H7 (cell line): ENCODE measurements at regions not wholly inside any gene's neighbourhood (a gene's known extent, or its start where the extent isn't known, plus 50 kb on each side); places are given as distances from the start of the nearest gene placed in this dataset.

Source experiments
- DNase-seq: peaks from one replicate; pipeline ENCODE4 v3.0.0; 2012
- H3K27me3 ChIP-seq: 2 replicates; pipeline ENCODE4 v1.6.0; 2011; ENCODE audit warnings: mild to moderate bottlenecking, low read length; ENCODE audit not compliant: control insufficient read depth, insufficient read depth
- H3K36me3 ChIP-seq: replicated peaks from 2 replicates; pipeline ENCODE4 v1.5.1; 2011; ENCODE audit warnings: low read length; ENCODE audit not compliant: control insufficient read depth, insufficient read depth
- H3K4me3 ChIP-seq: 2 replicates; pipeline ENCODE4 v1.5.1; 2011; ENCODE audit warnings: low read depth, mild to moderate bottlenecking, control low read depth, low read length, moderate library complexity; ENCODE audit not compliant: insufficient read depth

GRCh38 chr5:15334551-15335266 lies 165.3 kb upstream of the FBXL7 start:
- no peak for DNase-seq
- no peak overlapping the region for H3K4me3 ChIP-seq
- no peaks in the 10 kb centered on the region for H3K27me3 ChIP-seq
- H3K36me3 ChIP-seq, result no peaks in the 10 kb centered on the region

GRCh38 chr5:15333091-15333490 lies 166.9 kb upstream of the FBXL7 start:
- no peak overlapping the region for H3K4me3 ChIP-seq
- DNase-seq, result no peak
- no peaks in the 10 kb centered on the region for H3K27me3 ChIP-seq
- H3K36me3 ChIP-seq, result no peaks in the 10 kb centered on the region

GRCh38 chr5:15326932-15327331 lies 173.0 kb upstream of the FBXL7 start:
- Histone ChIP-seq H3K27me3 (no peaks in the 10 kb centered on the region), H3K4me3 (no peak overlapping the region), H3K36me3 (no peaks in the 10 kb centered on the region)
- no peak for DNase-seq

- Histone ChIP-seq H3K4me3 (no peak overlapping the region), H3K36me3 (no peaks in the 10 kb centered on the region), H3K27me3 (no peaks in the 10 kb centered on the region)
- DNase-seq, result no peak
Measured at GRCh38 chr5:15326471-15326870, 173.5 kb upstream of the FBXL7 start.

GRCh38 chr5:15322421-15322820 lies 177.6 kb upstream of the FBXL7 start:
- H3K27me3 ChIP-seq, result no peaks in the 10 kb centered on the region
- no peak for DNase-seq
- H3K4me3 ChIP-seq, result no peak overlapping the region
- H3K36me3 ChIP-seq, result no peaks in the 10 kb centered on the region

GRCh38 chr5:15321776-15322175 lies 178.2 kb upstream of the FBXL7 start:
- no peak for DNase-seq
- Histone ChIP-seq H3K4me3 (no peak overlapping the region), H3K36me3 (no peaks in the 10 kb centered on the region), H3K27me3 (no peaks in the 10 kb centered on the region)

GRCh38 chr5:15320871-15321270 lies 179.1 kb upstream of the FBXL7 start:
- H3K27me3 ChIP-seq, result no peaks in the 10 kb centered on the region
- no peaks in the 10 kb centered on the region for H3K36me3 ChIP-seq
- no peak overlapping the region for H3K4me3 ChIP-seq
- no peak for DNase-seq

GRCh38 chr5:15304914-15305834 lies 194.8 kb upstream of the FBXL7 start:
- no peak overlapping the region for H3K4me3 ChIP-seq

GRCh38 chr5:15304066-15304731 lies 195.8 kb upstream of the FBXL7 start:
- H3K27me3 ChIP-seq, result no peaks in the 10 kb centered on the region
- DNase-seq, result no peak
- H3K4me3 ChIP-seq, result no peak overlapping the region
- no peaks in the 10 kb centered on the region for H3K36me3 ChIP-seq

More at GRCh38 chr5:15304914-15305834, 194.8 kb upstream of the FBXL7 start:
- DNase-seq, result no peak
- Histone ChIP-seq H3K27me3 (no peaks in the 10 kb centered on the region), H3K36me3 (no peaks in the 10 kb centered on the region)

- Histone ChIP-seq H3K27me3 (no peaks in the 10 kb centered on the region), H3K36me3 (no peaks in the 10 kb centered on the region), H3K4me3 (no peak overlapping the region)
- peak; percentile 7 for DNase-seq
Measured at GRCh38 chr5:15300141-15300540, 199.8 kb upstream of the FBXL7 start.

GRCh38 chr5:15290953-15291352 lies 209.0 kb upstream of the FBXL7 start:
- no peaks in the 10 kb centered on the region for H3K27me3 ChIP-seq
- no peak overlapping the region for H3K4me3 ChIP-seq
- no peaks in the 10 kb centered on the region for H3K36me3 ChIP-seq
- DNase-seq, result peak; percentile 27

GRCh38 chr5:15286650-15287049 lies 213.3 kb upstream of the FBXL7 start:
- no peak overlapping the region for H3K4me3 ChIP-seq
- no peaks in the 10 kb centered on the region for H3K36me3 ChIP-seq
- no peaks in the 10 kb centered on the region for H3K27me3 ChIP-seq
- DNase-seq, result peak; percentile 10

GRCh38 chr5:15285901-15286583 lies 213.9 kb upstream of the FBXL7 start:
- Histone ChIP-seq H3K27me3 (no peaks in the 10 kb centered on the region), H3K4me3 (no peak overlapping the region), H3K36me3 (no peaks in the 10 kb centered on the region)
- no peak for DNase-seq

- Histone ChIP-seq H3K27me3 (no peaks in the 10 kb centered on the region), H3K36me3 (no peaks in the 10 kb centered on the region)
Measured at GRCh38 chr5:15284706-15285105, 215.3 kb upstream of the FBXL7 start.

More at GRCh38 chr5:15284706-15285105, 215.3 kb upstream of the FBXL7 start:
- DNase-seq, result no peak
- H3K4me3 ChIP-seq, result no peak overlapping the region
